ENCODE measurements at regions not wholly inside any gene's neighbourhood (a gene's known extent, or its start where the extent isn't known, plus 50 kb on each side); places are given as distances from the start of the nearest gene placed in this dataset.

DNA sequence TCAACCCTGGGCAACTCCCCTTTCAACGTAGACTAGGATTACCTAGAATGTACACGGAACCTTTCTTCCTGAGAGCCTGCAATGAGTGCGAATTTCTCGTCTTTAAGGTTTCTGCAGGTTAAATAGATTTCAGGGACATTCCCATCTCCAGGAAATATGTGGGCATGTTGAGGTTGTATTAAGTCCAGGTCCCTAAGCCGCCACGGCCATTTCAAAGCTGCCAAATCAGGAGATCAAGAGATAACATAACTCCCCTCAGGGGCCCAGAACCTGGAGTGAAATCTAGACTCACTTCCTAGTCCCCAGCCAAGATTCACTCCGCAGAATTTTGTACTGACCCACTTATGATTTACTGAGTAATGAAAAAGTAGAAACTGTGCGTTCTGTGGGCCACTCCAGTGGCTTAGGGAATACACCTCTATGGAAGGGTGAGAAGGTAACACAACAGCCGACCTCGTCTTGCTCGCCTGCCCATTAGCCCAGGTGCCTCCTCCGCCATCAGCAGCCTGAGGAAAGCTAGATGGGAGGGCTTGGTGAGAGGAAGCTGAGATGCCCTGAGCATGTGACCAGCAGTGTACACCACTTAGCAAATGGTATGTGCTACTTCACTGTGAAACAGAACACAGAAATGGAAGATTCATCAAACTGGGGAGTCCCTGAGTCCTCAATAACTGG lies 98.5 kb upstream of the SOX1 start:
- TF ChIP-seq MAFK (IDR thresholded peaks at IDR 0.05; ENCODE audit: low read depth, low read length) (no peak), MAX (IDR thresholded peaks at IDR 0.05) (no peak), SP1 (IDR thresholded peaks at IDR 0.05; ENCODE audit: low read depth, low read length) (no peak), CTCF (IDR thresholded peaks at IDR 0.05; ENCODE audit: control extremely low read depth in 1 of 3, insufficient read depth in 1 of 3, low read depth in 1 of 3, low read length in 3 of 3) (no peak), PHF8 (conservative IDR thresholded peaks at IDR 0.05; ENCODE audit: low read depth, low read length) (no peak), KDM5A (IDR thresholded peaks at IDR 0.05; ENCODE audit: low read length) (no peak), POLR2A (IDR thresholded peaks at IDR 0.05; ENCODE audit: control extremely low read depth in 1 of 2, low read depth in 2 of 2, low read length in 2 of 2) (no peak), TEAD4 (IDR thresholded peaks at IDR 0.05; ENCODE audit: low read depth, low read length) (no peak), NRF1 (IDR thresholded peaks at IDR 0.05; ENCODE audit: low read depth, low read length) (no peak), USF2 (IDR thresholded peaks at IDR 0.05; ENCODE audit: low read length) (no peak), RNF2 (IDR thresholded peaks at IDR 0.05; ENCODE audit: borderline replicate concordance, low read depth, low read length, missing control alignments, poor library complexity, severe bottlenecking) (no peak), EZH2 (IDR thresholded peaks at IDR 0.05; ENCODE audit: low read depth, low read length, severe bottlenecking) (no peak)
